ENCODE measurements at regions not wholly inside any gene's neighbourhood (a gene's known extent, or its start where the extent isn't known, plus 50 kb on each side); places are given as distances from the start of the nearest gene placed in this dataset.
A peak's percentile ranks its signal among the peaks of the same experiment; 100 is the strongest.
"Not testable (repeated sequence)": the region's sequence is repeated elsewhere in the genome, so short reads cannot be mapped to it uniquely, and the experiment has no call there.

DNA sequence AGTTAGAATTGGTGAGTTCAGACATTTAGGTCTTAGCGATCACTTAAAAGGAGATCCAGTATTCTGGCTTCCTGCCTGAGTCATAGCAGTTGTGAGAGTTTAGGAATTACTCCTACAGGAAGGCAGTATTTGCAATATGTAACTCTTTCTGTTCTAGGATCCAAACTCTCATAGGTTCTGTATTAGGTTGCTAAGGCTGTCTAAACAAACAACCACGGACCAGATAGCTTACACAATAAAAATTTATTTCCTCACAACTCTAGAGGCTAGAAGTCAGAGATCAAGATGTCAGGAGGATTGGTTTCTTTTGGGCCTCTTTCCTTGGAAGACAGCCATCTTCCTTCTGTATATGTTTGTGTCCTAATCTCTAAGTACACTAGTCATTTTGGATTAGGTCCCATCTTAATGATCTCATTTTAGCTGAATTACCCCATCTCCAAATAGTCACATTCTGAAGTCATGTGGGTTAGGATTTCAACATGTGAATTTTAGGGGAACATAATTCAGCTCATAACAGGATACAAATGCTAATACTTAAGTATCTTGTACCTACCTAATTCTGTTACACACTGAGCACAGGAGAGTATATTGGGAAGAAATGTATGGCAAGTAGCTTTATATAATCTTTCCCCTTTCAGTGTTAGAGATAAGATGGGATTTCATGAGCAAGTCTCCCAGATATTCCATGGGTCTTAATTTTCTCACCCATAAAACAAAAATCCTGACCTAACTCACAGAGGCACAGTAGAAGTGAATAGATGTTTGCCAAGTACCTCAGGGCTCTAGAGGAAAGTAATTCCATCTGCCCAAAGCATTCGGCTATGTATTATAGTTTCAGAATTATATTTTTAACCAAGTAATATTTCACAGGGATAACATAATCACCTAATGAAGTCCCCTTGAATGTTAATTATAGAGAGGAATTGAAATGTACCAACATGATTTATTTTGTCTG lies 144.4 kb downstream of the PTBP2 start:
- DNase-seq: no peak

DNA sequence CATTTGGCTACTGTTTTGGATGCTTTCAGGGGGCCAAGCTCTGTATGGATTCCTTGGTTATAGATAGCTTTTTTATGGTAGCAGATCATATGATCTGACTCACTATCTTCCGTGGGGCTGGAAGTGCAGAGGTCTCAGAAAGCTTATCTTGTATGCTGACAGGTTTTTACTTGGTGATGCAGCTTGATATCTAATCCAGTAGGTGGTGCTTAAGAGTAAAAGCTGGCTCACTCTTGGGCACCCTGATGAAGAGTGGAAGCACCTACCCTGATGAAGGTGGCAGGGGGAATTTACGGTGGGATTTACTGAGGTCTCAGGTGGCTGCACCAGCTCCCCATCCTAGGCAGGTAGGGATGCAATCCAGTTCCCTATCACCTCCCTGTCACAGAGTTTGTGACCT lies 151.2 kb downstream of the PTBP2 start:
- DNase-seq: no peak

DNA sequence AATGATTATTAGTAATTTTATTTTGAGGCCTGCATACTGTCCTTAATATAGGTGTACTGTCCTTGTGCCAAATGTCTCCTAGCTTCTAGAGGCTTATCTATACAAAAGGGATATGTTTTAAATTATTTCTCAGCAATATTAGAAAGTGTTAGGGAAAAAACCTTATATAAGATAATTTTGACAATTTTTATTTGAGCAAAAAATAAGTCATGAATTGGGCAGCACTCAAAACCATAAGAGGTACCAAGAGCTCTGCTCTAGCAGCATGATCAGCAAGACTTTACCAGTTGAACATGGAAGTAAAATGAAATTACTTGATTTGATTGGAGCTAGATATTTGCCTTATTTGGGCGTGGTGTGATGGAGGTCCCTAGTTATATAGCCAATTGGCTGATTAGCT lies 157.1 kb downstream of the PTBP2 start:
- no peak for DNase-seq

DNA sequence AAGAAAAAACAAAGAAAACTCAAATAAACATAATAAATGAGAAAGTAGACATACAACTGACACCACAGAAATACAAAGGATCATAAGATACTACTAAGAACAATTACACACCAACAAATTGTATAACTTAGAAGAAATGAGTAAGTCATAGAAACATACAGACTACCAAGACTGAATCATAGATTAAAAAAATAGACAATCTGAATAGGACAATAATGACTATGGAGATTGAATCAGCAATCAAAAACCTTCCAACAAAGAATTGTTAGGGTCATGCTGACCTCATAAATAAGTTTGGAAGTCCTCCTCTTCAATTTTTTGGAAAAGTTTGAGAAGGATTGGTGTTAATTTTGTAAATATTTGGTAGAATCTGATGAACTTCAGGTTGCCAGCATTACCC lies 159.0 kb downstream of the PTBP2 start:
- no peak for DNase-seq

DNA sequence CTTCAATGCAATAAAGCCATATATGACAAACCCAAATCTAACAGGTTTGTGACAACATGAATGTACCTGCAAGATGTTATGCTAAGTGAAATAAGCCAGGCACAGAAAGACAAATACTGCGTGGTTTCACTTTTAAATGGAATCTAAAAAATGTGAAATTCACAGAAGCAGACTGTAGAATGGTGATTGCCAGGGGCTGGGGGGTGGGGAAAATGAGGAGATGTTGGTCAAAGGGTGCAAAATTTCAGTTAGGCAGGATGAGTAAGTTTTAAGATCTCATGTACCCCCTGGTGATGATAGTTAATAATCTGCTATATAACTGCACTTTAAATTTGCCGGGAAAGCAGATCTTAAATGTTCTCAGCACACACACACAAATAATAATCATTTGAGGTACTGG lies 160.5 kb downstream of the PTBP2 start:
- DNase-seq: no peak

DNA sequence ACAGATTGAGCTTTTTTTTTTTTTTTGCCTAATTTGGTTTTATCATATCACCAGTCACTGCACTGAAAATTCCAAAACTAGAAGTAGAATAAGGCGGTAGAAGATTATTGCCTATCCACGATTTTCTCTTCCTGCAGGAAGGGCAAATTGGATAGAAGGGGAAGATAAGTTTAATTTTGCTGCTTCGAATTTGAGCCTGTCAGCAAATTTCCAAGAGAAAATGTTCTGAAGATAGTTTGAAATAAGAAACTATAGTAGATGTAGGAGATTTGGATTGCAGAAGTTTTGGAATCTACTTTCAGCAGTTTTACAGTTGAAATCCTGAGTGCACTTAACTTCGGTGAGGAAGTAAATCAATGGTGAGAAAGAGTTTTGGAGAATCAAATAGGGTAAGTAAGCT lies 164.9 kb downstream of the PTBP2 start:
- no peak for DNase-seq

DNA sequence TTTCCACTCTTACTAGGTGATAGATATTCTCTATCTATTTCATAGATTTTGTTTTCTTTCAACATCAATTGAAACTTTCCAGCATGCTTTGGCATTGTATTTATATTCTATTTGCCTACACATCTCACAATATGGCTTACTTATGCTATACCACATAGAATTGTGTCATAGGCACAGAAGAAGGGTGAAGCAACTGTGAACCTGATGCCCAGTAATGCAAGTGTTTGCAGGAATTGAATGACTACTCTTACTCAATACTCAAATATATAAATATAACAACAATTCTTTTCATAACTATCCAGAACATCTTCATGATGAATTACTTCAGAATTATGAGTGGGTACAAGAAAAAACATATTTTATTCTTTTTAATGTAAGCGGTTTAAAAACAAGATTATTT lies 165.9 kb downstream of the PTBP2 start:
- DNase-seq: no peak

DNA sequence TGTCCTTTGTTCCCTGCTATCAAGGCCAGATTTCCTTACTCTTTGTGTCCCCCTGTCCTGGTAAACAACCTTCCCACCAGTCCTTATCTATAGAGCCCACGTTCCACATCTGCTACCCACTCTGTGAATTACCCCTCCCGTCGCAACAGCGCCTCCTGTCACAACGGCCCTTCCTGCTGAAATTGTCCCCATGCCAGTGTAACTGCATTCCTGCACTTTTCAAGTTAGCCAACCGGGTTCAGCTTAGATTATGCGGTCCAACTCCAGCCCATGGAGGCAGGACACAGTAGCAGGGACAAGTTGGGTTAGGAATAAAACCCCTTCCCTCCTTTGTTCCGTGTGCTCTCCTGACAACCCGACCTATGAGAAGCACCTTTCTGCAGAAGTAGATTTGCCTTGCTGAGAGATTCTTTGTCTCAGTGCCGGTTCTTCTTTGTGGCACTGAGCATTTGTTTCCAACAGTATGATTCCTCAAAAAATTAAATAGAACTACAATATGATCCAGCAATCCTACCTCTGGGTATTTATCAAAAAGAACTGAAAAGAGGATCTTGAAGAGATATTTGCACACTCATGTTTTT lies 180.3 kb downstream of the PTBP2 start:
- no peak for DNase-seq

DNA sequence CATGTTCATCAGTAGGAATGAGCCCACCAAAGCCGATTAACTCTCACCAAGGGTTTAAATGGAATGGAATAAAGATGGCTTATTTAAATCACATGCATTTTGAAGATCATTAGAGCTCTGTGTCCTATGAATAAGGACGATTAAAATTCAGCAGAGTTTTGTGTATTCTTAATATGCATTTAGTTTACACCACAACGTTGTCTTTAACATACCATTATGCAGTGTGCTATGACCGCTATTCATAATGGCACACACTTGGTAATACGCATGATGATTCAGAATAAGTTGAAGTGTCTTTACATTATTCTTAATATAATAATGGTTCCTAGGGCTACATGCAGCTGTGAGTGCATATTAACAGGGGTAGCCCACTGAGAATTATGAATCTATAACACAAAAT lies 190.7 kb downstream of the PTBP2 start:
- DNase-seq: no peak

DNA sequence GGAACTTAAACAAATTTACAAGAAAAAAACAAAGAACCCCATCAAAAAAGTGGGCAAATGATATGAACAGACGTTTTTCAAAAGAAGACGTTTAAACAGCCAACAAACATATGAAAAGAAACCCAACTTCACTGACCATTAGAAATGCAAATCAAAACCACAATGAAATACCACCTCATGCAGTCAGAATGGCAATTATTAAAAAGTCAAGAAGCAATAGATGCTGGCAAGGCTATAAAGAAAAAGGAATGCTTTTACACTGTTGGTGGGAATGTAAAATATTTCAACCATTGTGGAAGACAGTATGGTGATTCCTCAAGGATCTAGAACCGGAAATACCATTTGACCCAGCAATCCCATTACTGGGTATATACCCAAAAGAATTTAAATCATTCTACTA lies 194.1 kb downstream of the PTBP2 start:
- DNase-seq: not testable (repeated sequence)

DNA sequence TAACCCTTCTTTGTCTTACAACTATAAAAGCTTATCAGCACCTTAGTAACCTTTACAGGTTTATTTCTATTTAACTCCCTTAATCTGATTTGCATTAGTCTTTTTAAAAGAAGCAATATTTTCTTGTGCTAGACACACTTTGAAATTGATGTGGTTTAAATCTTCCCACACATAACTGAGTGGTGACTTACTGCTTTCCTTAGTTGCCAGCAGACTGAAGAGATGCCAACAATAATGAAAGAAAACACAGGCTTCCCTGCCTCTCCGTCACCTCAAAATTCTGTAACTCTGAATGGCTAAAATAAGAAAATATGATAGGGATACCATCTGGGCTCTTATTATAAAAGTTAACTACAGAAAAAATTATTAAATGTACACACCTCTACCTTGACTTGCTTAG lies 196.8 kb downstream of the PTBP2 start:
- no peak for DNase-seq

DNA sequence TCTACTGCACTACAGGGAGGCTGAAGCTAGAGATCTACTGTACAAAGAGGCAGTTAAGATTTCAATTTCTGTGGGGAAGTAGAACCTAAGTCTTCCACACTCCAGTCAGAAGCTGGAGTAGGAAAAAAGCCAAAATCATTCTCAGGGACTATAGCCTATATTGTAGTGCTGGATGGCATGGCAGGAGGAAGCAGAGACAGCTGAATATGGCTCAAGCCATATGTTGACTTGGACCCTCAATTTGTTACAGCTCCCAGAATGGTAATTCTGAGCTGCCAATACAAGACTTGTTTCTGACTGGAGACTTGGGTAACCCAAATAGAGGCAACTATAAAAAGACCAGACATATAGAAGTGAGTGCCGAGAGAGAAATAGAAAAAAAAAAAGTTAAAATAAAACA lies 200.6 kb downstream of the PTBP2 start:
- DNase-seq: no peak

DNA sequence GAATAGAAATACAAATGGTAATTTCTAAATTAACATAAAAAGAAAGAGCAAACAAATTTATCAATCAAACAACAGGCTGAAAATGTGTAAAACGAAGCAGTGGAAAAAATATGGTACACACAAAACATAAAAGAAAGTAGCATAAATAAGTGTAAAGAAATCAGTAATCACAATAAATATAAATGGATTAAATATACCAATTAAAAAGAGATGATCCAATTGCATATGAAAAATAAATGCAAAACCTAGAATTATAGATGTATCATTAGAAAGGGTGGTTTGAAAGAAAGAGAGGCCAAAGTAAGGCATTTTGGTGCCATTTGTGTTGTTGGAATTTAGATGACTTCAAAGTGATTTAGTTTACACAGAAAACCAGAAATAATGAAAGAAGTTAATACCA lies 202.2 kb downstream of the PTBP2 start:
- DNase-seq: no peak

DNA sequence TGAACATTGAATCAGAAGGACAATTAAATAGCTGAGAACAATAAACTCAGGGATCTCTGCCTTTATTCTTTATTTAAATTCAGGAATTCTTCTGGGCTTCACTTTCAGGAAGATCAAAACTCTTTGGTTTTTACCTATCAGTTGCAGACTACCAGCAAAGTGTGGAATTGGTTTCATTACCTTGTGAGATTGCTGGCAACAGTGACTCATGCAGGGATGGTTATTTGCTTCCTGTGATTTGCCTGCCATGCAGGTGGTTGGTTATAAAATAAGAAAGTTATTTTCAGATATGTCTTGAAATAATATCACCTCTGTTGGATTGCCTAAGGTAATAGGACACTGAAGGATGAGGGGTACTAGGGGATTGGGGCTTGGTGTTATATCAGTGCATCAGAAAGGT lies 204.6 kb downstream of the PTBP2 start:
- no peak for DNase-seq

DNA sequence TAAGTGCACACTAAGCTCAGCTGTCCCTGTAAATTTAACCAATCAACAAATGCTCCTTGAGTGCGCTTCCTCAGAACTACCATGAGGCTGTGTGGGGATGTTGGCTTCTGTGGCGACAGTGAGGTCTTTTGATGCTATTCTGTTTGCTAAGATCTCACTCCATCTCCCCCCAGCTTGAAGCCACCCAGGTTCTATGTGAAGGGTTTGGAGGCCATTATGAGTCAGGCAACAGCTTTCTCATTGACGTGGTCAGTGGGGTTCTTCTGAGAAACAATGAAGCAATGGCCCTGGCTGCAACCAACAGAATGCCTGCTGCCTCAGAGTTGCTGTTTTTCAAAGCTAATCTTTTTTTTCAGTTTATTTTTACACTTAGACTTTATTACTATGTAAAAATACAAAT lies 205.5 kb downstream of the PTBP2 start:
- DNase-seq: no peak

DNA sequence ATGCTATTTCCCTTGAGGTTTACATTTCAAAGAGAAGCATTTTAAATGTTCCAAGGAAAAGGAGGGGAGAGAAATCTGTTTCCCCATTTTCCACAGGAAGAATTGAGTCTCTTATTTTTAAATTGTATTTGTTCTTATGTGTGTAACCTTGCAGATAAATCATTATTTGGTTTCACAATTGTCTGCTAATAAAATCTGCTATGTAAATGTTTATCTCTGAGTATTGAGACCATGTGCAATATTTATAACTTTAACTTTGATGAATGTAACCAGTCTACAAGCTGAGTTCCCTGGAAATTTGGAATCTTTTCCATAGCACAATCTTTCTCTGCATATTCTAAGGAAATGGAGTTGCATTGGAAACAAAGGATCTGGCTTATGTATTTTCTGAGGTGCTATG lies 209.6 kb downstream of the PTBP2 start:
- DNase-seq: no peak

DNA sequence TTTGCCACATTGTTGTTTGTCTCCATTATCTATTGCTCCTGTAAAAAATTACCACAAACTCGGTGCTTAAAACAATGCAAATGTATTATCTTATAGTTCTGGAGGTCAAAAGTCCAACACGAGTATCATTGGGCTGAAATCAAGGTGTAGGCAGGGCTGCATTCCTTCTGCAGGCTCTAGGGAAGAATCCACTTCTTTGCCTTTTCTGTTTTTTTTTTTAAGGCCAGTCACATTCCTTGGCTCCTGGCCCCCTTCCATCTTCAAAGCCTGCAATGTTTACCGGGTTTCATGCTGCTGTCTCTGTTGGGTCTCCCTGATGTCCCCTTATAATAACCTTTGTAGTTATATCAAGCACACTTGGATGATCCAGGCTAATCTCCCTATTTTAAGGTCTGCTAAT lies 212.7 kb downstream of the PTBP2 start:
- DNase-seq: no peak

DNA sequence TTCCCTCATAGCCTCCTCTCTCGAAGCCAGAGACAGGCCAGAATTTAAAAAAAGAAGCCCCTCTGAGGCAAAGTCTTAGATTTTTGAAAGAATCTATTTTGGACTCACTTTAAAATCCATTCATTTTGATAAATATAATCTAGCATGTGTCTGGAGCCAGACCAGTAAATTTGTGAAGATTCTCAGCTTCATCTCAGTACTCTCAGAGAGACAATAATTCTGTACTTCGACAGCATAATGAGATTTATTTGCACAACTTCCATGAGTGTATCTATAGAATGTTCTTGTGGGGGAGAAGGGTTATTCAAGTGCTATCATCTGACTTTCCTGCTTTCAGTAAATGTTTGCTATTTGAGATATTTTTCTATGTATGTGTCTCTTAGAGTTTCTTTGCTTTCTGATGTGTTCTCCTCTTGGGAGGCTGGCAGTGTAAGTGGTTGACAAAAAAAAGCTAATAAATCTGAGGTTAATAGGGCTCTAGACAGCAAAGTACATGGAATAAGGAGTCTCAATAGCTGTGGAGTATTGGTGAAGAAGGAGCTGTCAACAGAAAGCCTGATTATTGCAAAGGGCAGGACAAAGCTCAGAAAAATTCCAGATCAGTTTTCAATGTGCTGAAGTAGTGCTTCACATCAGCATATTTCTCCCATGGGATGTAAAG lies 223.0 kb downstream of the PTBP2 start:
- peak in 2 of 3 experiments; percentile 12 to 88 for DNase-seq

DNA sequence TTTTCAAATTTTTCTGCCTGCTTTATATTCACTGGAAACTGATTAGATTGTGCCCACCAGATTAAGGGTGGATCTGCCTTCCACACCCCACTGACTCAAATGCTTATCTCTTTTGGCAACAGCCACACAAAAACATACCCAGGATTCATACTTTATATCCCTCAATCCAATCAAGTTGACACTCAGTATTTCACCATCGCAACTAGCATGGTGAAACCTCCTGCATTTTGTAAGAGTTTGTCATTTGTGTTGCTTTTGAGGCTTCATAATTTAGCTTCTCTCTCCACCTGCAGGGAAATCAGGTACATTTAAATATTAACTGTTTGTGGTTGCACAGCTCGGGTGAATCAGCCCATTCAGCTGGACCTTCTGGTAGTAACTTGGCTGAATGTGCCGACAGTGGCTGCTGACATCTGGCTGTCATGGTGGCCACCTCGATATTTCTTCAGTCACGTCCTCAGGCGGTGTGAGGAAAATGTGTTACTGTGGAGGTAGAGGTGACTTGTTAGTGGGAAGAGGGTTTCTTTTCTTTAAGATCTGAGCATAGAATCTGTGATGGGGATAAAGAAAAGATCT lies 224.0 kb downstream of the PTBP2 start:
- no peak for DNase-seq

DNA sequence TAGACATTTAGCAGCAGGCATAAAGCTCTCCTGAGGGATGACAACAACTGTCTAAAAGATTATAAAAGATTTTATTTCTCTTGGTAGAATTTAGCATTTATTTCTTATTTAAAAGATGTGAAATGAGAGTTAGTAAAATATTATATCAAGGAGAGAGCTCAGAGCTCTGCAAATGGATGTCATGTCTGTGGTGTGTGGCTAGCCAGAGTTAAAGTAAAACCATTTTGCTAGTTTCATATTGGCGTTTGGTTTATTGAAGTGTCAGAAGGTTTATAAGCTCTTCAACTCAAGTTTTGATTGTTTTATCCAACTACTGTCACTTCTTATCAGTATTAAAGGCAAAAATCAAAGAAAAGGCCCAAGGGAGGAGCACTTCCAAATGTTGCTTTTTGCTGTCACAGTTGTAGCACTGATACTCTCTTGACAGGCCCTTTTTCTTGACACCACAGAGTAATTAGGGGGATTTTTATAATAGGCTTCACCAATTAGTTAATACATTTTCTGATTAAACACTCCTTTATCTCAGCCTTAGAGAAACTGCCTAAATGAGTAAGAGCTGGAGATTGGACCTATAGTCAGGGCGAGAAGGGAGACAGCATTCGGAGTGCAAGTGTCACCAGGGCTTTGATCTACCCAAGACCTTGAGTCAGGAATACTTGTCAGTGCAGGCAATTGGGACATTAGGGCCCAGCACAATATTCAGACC lies 233.9 kb downstream of the PTBP2 start:
- DNase-seq: no peak

DNA sequence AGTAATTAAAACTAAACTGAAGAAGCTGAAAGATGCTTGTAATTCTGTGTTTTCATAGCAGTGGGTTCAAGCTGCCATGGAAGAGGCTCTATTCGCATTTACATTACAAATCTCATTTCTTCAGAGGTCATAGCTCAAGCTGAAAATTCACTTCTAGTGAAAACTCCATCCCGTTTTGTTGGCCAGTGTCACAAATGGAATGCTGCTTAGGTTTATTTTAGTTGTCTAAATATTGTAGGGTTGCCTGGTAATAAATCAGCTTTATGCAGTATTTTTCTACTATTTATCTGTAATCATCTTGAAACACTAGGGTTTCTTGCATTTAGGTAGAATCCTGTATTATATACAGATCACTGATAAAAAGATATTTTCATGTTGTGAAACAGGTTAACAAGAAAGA lies 240.6 kb downstream of the PTBP2 start:
- no peak for DNase-seq

DNA sequence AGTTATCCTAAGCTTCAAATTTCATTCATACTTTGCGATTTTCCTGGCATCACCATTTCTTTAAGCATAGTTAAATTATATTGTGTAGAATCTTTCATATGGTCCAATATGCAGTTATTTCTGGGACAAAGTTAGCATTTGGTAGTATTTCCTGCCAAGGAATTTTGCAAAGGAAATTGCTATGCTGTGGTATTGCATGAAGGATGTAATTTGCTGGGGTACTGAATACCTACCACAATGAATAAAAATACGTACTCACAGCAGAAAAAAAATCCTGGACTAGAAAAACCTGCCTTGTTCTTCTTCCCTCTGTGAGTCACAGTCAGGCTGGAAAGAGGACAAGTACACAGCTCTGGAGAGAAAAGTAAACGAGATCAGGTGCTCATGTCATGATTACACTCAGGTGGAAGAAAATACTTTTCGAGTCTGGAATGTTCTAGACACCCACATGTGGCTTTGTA lies 241.2 kb downstream of the PTBP2 start:
- peak in 1 of 3 experiments; percentile 5 for DNase-seq

DNA sequence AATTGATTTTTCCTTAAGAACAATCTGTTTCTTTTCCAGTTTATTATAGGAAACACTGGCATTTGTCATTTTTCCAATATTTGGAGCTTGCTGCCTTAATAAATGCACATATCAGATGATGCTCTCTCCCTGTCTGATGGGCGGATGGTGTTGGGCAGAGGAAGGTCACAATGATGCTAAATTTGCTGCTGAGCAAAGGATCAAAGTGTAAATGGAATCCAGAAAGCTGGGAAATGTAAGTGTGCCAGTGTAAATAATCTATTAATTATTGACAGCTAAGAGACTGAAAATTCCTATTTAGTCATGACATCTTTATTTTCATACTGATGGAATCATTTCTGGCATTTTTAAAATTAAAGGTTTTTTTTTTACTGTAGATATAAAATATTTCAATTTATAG lies 243.2 kb downstream of the PTBP2 start:
- no peak for DNase-seq
